PC-9 (cell line): ENCODE measurements at regions not wholly inside any gene's neighbourhood (a gene's known extent, or its start where the extent isn't known, plus 50 kb on each side); places are given as distances from the start of the nearest gene placed in this dataset.

ENCODE experiments used
- BruUV-seq: library from RNA; stranded (reverse); fragments of 400-500 nt; replicated peaks from 2 replicates; lab custom pipeline; 2021; lab: Mats Ljungman, UMichigan
- CTCF ChIA-PET: fragments of 300-600 bp; sonication (Branson Sonifier 250); formaldehyde crosslinking; loops from one replicate; lab custom pipeline; 2022; ENCODE audit warnings: antibody characterized with exemption; lab: Charles Lee
- POLR2A ChIA-PET: fragments of 300-600 bp; sonication (Branson Sonifier 250); formaldehyde crosslinking; loops from one replicate; lab custom pipeline; 2022; ENCODE audit warnings: antibody characterized with exemption; ENCODE audit not compliant: unreplicated experiment; lab: Charles Lee
- DNase-seq, 2 experiments: peaks; one replicate each; pipeline versions ENCODE4 v3.0.0 to v3.0.0-alpha.2; 2015 to 2022; ENCODE audit warnings: mixed read lengths in 1 of 2
- H2AFZ ChIP-seq: fragments of 200-600 bp; sonication (generic); 2 replicates; pipeline ENCODE4 v1.8.1; 2017; ENCODE audit warnings: antibody characterized with exemption
- H3F3A ChIP-seq: fragments of 200-600 bp; sonication (generic); 2 replicates; pipeline ENCODE4 v1.8.1; 2017; ENCODE audit warnings: antibody characterized with exemption, mild to moderate bottlenecking, low read depth; ENCODE audit not compliant: insufficient read depth
- H3K27ac ChIP-seq: fragments of 200-600 bp; sonication (generic); 2 replicates; pipeline ENCODE4 v1.6.1; 2016; ENCODE audit warnings: mixed run types
- H3K27me3 ChIP-seq: fragments of 200-600 bp; sonication (generic); 2 replicates; pipeline ENCODE4 v1.6.1; 2016; ENCODE audit warnings: low read depth, mixed run types; ENCODE audit not compliant: insufficient read depth
- H3K36me3 ChIP-seq: fragments of 200-600 bp; sonication (generic); 2 replicates; pipeline ENCODE4 v1.6.1; 2016; ENCODE audit warnings: low read depth, mixed run types
- H3K4me1 ChIP-seq: fragments of 200-600 bp; sonication (generic); replicated peaks from 2 replicates; pipeline ENCODE4 v1.6.1; 2016; ENCODE audit warnings: mixed run types; ENCODE audit not compliant: insufficient read depth
- H3K4me2 ChIP-seq: fragments of 200-600 bp; sonication (generic); 2 replicates; pipeline ENCODE4 v1.6.1; 2017; ENCODE audit warnings: mixed run types
- H3K4me3 ChIP-seq: fragments of 200-600 bp; sonication (generic); 2 replicates; pipeline ENCODE4 v1.6.1; 2016; ENCODE audit warnings: mixed run types
- H3K79me2 ChIP-seq: fragments of 200-600 bp; sonication (generic); 2 replicates; pipeline ENCODE4 v1.6.1; 2017; ENCODE audit warnings: low read depth, mixed run types
- H3K9me2 ChIP-seq: fragments of 200-600 bp; sonication (generic); 2 replicates; pipeline ENCODE4 v1.8.1; 2017; ENCODE audit warnings: mild to moderate bottlenecking; ENCODE audit not compliant: insufficient read depth
- H3K9me3 ChIP-seq: fragments of 200-600 bp; sonication (generic); 2 replicates; pipeline ENCODE4 v1.8.1; 2016; ENCODE audit warnings: low read depth; ENCODE audit not compliant: insufficient read depth
- H4K20me1 ChIP-seq: fragments of 200-600 bp; sonication (generic); 2 replicates; pipeline ENCODE4 v1.8.1; 2017; ENCODE audit not compliant: insufficient read depth
- CTCF ChIP-seq: fragments of 200-600 bp; sonication (generic); conservative IDR thresholded peaks from 2 replicates; pipeline ENCODE4 v1.6.1; 2017; ENCODE audit warnings: mixed run types, antibody characterized with exemption, mild to moderate bottlenecking, moderate library complexity
- EZH2 ChIP-seq: fragments of 200-600 bp; sonication (generic); IDR thresholded peaks from 2 replicates; pipeline ENCODE4 v1.8.0; 2017; ENCODE audit warnings: antibody characterized with exemption, low read depth
- intact Hi-C: fragments of 100-400 bp; cut with micrococcal nuclease; formaldehyde crosslinking; loops from one replicate; pipeline ENCODE4 v1.10.0; 2022; ENCODE audit not compliant: unreplicated experiment

GRCh38 chr6:119476554-119476953 lies 127.0 kb upstream of the MAN1A1 start:
- CTCF ChIA-PET = no interaction called here
- no TSS peak for BruUV-seq
- H2AFZ ChIP-seq = no peak overlapping the region

GRCh38 chr6:119476024-119476423 lies 126.5 kb upstream of the MAN1A1 start:
- intact Hi-C loops = no loop called here
- POLR2A ChIA-PET = no interaction called here
- no peaks in the 10 kb centered on the region for H3F3A ChIP-seq
- H3K9me2 ChIP-seq = no peaks in the 10 kb centered on the region; the same call in 1 of the 2 replicates
- no peaks in the 10 kb centered on the region for H3K79me2 ChIP-seq
- no peak for DNase-seq
- no peaks in the 10 kb centered on the region for H3K36me3 ChIP-seq
- H3K4me1 ChIP-seq = 0 out of 2 replicates have a peak, but pooled peaks cover 13% of the 10 kb centered on the region
- H3K9me3 ChIP-seq = 0 out of 2 replicates have a peak, but pooled peaks cover 6% of the 10 kb centered on the region
- CTCF ChIA-PET = no interaction called here
- no peak overlapping the region for H2AFZ ChIP-seq
- BruUV-seq = no TSS peak
- H3K27me3 ChIP-seq = no peaks in the 10 kb centered on the region
- H3K4me2 ChIP-seq = no peak overlapping the region
- H3K4me3 ChIP-seq = no peak overlapping the region
- TF ChIP-seq EZH2 (no peak), CTCF (no peak)
- H3K27ac ChIP-seq = no peak overlapping the region
- H4K20me1 ChIP-seq = no peaks in the 10 kb centered on the region

More at GRCh38 chr6:119476554-119476953, 127.0 kb upstream of the MAN1A1 start:
- H4K20me1 ChIP-seq = no peaks in the 10 kb centered on the region
- intact Hi-C loops = no loop called here
- POLR2A ChIA-PET = no interaction called here
- no peaks in the 10 kb centered on the region for H3K27me3 ChIP-seq
- H3K27ac ChIP-seq = no peak overlapping the region
- H3K36me3 ChIP-seq = no peaks in the 10 kb centered on the region
- H3K4me3 ChIP-seq = no peak overlapping the region
- 0 out of 2 replicates have a peak, but pooled peaks cover 8% of the 10 kb centered on the region for H3K4me1 ChIP-seq
- 0 out of 2 replicates have a peak, but pooled peaks cover 6% of the 10 kb centered on the region for H3K9me3 ChIP-seq
- no peak for DNase-seq
- no peaks in the 10 kb centered on the region; the same call in 1 of the 2 replicates for H3K9me2 ChIP-seq
- H3K79me2 ChIP-seq = no peaks in the 10 kb centered on the region
- TF ChIP-seq CTCF = no peak
- TF ChIP-seq EZH2 = no peak
- H3K4me2 ChIP-seq = no peak overlapping the region
- no peaks in the 10 kb centered on the region for H3F3A ChIP-seq

- no peak for TF ChIP-seq CTCF
- no peak for TF ChIP-seq EZH2
- no peaks in the 10 kb centered on the region for H3K36me3 ChIP-seq
- POLR2A ChIA-PET = no interaction called here
- H3K9me2 ChIP-seq = no peaks in the 10 kb centered on the region
- intact Hi-C loops = no loop called here
- BruUV-seq = no TSS peak
- no peak for DNase-seq
- no peaks in the 10 kb centered on the region for H3F3A ChIP-seq
- 0 out of 2 replicates have a peak, but pooled peaks cover 5% of the 10 kb centered on the region for H3K4me1 ChIP-seq
- no peak overlapping the region for H3K27ac ChIP-seq
- H3K9me3 ChIP-seq = 0 out of 2 replicates have a peak, but pooled peaks cover 3% of the 10 kb centered on the region
- H2AFZ ChIP-seq = peak overlapping the region; percentile 49
- H3K4me2 ChIP-seq = peak overlapping the region; percentile 18; the same call in 1 of the 2 replicates
- no peaks in the 10 kb centered on the region for H3K27me3 ChIP-seq
- H3K4me3 ChIP-seq = no peak overlapping the region
- CTCF ChIA-PET = no interaction called here
- no peaks in the 10 kb centered on the region for H4K20me1 ChIP-seq
- no peaks in the 10 kb centered on the region for H3K79me2 ChIP-seq
Measured at GRCh38 chr6:119470893-119471542, 121.5 kb upstream of the MAN1A1 start.
